ENCODE measurements at regions not wholly inside any gene's neighbourhood (a gene's known extent, or its start where the extent isn't known, plus 50 kb on each side); places are given as distances from the start of the nearest gene placed in this dataset.

GRCh38 chr3:117160176-117160575 lies 450.6 kb downstream of the TUSC7 start:
- DNase-seq (ENCODE audit: insufficient read length, low spot score) (no peak), FAIRE-seq (no peak)

GRCh38 chr3:117161816-117162215 lies 452.2 kb downstream of the TUSC7 start:
- no peak for DNase-seq (ENCODE audit: insufficient read length, low spot score)
- no peak for FAIRE-seq

- DNase-seq (ENCODE audit: insufficient read length, low spot score) (no peak), FAIRE-seq (no peak)
Measured at GRCh38 chr3:117165176-117165575, 455.6 kb downstream of the TUSC7 start.

GRCh38 chr3:117165601-117166051 lies 456.0 kb downstream of the TUSC7 start:
- DNase-seq (ENCODE audit: insufficient read length, low spot score) = no peak
- no peak for FAIRE-seq

- no peak for FAIRE-seq
- DNase-seq (ENCODE audit: insufficient read length, low spot score) = no peak
Measured at GRCh38 chr3:117168896-117169295, 459.3 kb downstream of the TUSC7 start.

GRCh38 chr3:117170094-117170493 lies 460.5 kb downstream of the TUSC7 start:
- DNase-seq (ENCODE audit: insufficient read length, low spot score) = no peak
- FAIRE-seq = no peak

GRCh38 chr3:117171124-117171523 lies 461.5 kb downstream of the TUSC7 start:
- DNase-seq (ENCODE audit: insufficient read length, low spot score) (no peak), FAIRE-seq (no peak)

- no peak for FAIRE-seq
Measured at GRCh38 chr3:117172426-117172825, 462.8 kb downstream of the TUSC7 start.

GRCh38 chr3:117181222-117181621 lies 471.6 kb downstream of the TUSC7 start:
- no peak for FAIRE-seq
- DNase-seq (ENCODE audit: insufficient read length, low spot score) = no peak

More at GRCh38 chr3:117172426-117172825, 462.8 kb downstream of the TUSC7 start:
- DNase-seq (ENCODE audit: insufficient read length, low spot score) = no peak

- FAIRE-seq (no peak), DNase-seq (ENCODE audit: insufficient read length, low spot score) (no peak)
Measured at GRCh38 chr3:117184574-117184973, 475.0 kb downstream of the TUSC7 start.

GRCh38 chr3:117191245-117191644 lies 481.7 kb downstream of the TUSC7 start:
- DNase-seq (ENCODE audit: insufficient read length, low spot score) (no peak), FAIRE-seq (no peak)

- no peak for DNase-seq (ENCODE audit: insufficient read length, low spot score)
Measured at GRCh38 chr3:117192888-117193287, 483.3 kb downstream of the TUSC7 start.

GRCh38 chr3:117193390-117193789 lies 483.8 kb downstream of the TUSC7 start:
- FAIRE-seq = no peak
- DNase-seq (ENCODE audit: insufficient read length, low spot score) = no peak

More at GRCh38 chr3:117192888-117193287, 483.3 kb downstream of the TUSC7 start:
- FAIRE-seq = no peak

GRCh38 chr3:117195034-117195433 lies 485.5 kb downstream of the TUSC7 start:
- DNase-seq (ENCODE audit: insufficient read length, low spot score) (no peak), FAIRE-seq (no peak)

- FAIRE-seq (no peak), DNase-seq (ENCODE audit: insufficient read length, low spot score) (no peak)
Measured at GRCh38 chr3:117200962-117201361, 491.4 kb downstream of the TUSC7 start.

GRCh38 chr3:117201901-117202774 lies 492.6 kb downstream of the TUSC7 start:
- DNase-seq (ENCODE audit: insufficient read length, low spot score) (no peak), FAIRE-seq (no peak)

GRCh38 chr3:117217355-117217754 lies 507.8 kb downstream of the TUSC7 start:
- DNase-seq (ENCODE audit: insufficient read length, low spot score) = no peak
- FAIRE-seq = peak; percentile 48

GRCh38 chr3:117217760-117218316 lies 508.3 kb downstream of the TUSC7 start:
- FAIRE-seq = no peak
- no peak for DNase-seq (ENCODE audit: insufficient read length, low spot score)

GRCh38 chr3:117218641-117219048 lies 509.1 kb downstream of the TUSC7 start:
- no peak for FAIRE-seq
- DNase-seq (ENCODE audit: insufficient read length, low spot score) = no peak

- no peak for DNase-seq (ENCODE audit: insufficient read length, low spot score)
- FAIRE-seq = no peak
Measured at GRCh38 chr3:117219296-117219695, 509.7 kb downstream of the TUSC7 start.

GRCh38 chr3:117226932-117227331 lies 517.4 kb downstream of the TUSC7 start:
- no peak for DNase-seq (ENCODE audit: insufficient read length, low spot score)
- no peak for FAIRE-seq

- FAIRE-seq (no peak), DNase-seq (ENCODE audit: insufficient read length, low spot score) (no peak)
Measured at GRCh38 chr3:117228466-117228865, 518.9 kb downstream of the TUSC7 start.
